HCT116 (cell line): ENCODE measurements at regions not wholly inside any gene's neighbourhood (a gene's known extent, or its start where the extent isn't known, plus 50 kb on each side); places are given as distances from the start of the nearest gene placed in this dataset.

ENCODE experiments used
- EGR1 ChIP-seq: IDR thresholded peaks from 2 replicates; pipeline ENCODE4 v1.6.1; 2012; ENCODE audit warnings: low read depth
- EZH2 ChIP-seq: fragments of 200-600 bp; sonication (generic); IDR thresholded peaks from 2 replicates; pipeline ENCODE4 v1.6.1; 2017; ENCODE audit warnings: antibody characterized with exemption, mixed run types
- POLR2A ChIP-seq: IDR thresholded peaks from 2 replicates; pipeline ENCODE4 v1.7.0; 2011; ENCODE audit warnings: borderline replicate concordance; ENCODE audit not compliant: insufficient read depth, insufficient read length; ENCODE audit errors: extremely low read depth
- POLR2AphosphoS5 ChIP-seq: IDR thresholded peaks from 2 replicates; pipeline ENCODE4 v1.6.1; 2011; ENCODE audit warnings: mild to moderate bottlenecking, low read depth, low read length, moderate library complexity
- RAD21 ChIP-seq: IDR thresholded peaks from 2 replicates; pipeline ENCODE4 v1.6.1; 2012; ENCODE audit warnings: low read depth, mild to moderate bottlenecking
- ZFX ChIP-seq: fragments of 450-650 bp; IDR thresholded peaks from 2 replicates; pipeline ENCODE4 v1.6.1; 2017
- ZNF274 ChIP-seq: fragments of 200-500 bp; sonication (Bioruptor generic); IDR thresholded peaks from 2 replicates; pipeline ENCODE4 v1.6.1; 2014; ENCODE audit warnings: mild to moderate bottlenecking, low read depth, low read length, inconsistent platforms
- TF ChIP-seq, protein P1 (sequence below): IDR thresholded peaks from 2 replicates; pipeline ENCODE4 v1.6.1; 2012
- TF ChIP-seq, protein P2 (sequence below), 3 experiments: fragments of 200-600 bp in 1 of 3; sonication (generic) in 1 of 3; IDR thresholded peaks in 2 of 3; conservative IDR thresholded peaks in 1 of 3; 2 replicates each; pipeline ENCODE4 v1.5.1; 2012 to 2017; ENCODE audit warnings: low read depth in 2 of 3, low read length in 2 of 3, antibody characterized with exemption in 1 of 3, borderline replicate concordance in 1 of 3, control low read depth in 1 of 3, mild to moderate bottlenecking in 1 of 3, mixed read lengths in 1 of 3, mixed run types in 1 of 3, moderate library complexity in 1 of 3; ENCODE audit not compliant: insufficient read depth in 1 of 3

DNA sequence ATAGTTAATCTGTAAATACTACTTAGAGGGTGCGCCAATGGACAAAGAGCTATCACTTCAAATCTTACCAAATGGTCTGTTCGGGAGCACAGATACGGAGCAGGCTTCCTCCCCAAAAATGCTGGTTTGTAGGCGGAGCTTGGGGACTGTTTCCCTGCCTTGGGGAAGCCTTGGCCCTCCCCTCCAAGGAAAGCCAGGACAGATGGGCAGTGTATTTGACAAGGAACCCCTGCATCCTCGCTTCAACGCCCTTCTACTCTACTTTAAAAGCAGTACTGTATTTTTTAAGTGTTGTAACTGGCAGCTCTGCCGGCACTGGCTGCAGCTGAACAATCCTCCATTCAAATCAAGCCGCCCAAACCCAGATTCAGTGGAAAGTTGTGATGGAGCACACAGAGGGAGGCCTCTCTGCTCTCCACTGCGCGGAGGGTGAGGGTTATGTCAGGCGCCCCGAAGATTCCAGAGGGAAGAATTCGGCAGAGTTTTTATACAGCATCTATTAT lies 83.1 kb upstream of the FNDC3B start:
- TF ChIP-seq POLR2A (no peak), POLR2AphosphoS5 (no peak), ZNF274 (no peak), ZFX (no peak), RAD21 (no peak), EZH2 (no peak), EGR1 (no peak)
- TF ChIP-seq, protein P1, sequence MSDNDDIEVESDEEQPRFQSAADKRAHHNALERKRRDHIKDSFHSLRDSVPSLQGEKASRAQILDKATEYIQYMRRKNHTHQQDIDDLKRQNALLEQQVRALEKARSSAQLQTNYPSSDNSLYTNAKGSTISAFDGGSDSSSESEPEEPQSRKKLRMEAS: no peak
- TF ChIP-seq, protein P2, sequence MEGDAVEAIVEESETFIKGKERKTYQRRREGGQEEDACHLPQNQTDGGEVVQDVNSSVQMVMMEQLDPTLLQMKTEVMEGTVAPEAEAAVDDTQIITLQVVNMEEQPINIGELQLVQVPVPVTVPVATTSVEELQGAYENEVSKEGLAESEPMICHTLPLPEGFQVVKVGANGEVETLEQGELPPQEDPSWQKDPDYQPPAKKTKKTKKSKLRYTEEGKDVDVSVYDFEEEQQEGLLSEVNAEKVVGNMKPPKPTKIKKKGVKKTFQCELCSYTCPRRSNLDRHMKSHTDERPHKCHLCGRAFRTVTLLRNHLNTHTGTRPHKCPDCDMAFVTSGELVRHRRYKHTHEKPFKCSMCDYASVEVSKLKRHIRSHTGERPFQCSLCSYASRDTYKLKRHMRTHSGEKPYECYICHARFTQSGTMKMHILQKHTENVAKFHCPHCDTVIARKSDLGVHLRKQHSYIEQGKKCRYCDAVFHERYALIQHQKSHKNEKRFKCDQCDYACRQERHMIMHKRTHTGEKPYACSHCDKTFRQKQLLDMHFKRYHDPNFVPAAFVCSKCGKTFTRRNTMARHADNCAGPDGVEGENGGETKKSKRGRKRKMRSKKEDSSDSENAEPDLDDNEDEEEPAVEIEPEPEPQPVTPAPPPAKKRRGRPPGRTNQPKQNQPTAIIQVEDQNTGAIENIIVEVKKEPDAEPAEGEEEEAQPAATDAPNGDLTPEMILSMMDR (IDR thresholded peaks at IDR 0.05 in 2 of 3, conservative IDR thresholded peaks at IDR 0.05 in 1 of 3; ENCODE audit: borderline replicate concordance in 1 of 3, insufficient read depth in 1 of 3, low read depth in 2 of 3, low read length in 2 of 3): no peak
